GM18499 (cell line): ENCODE measurements at regions not wholly inside any gene's neighbourhood (a gene's known extent, or its start where the extent isn't known, plus 50 kb on each side); places are given as distances from the start of the nearest gene placed in this dataset.
"Not testable (repeated sequence)": the region's sequence is repeated elsewhere in the genome, so short reads cannot be mapped to it uniquely, and the experiment has no call there.

Experiments used
- ATAC-seq: cut with Tn5 transposase; IDR thresholded peaks from one replicate; pipeline ENCODE4 v1.9.1; 2021; ENCODE audit warnings: moderate number of reproducible peaks; ENCODE audit not compliant: insufficient read depth, unreplicated experiment

GRCh38 chr3:195999176-195999575 is 82.7 kb downstream of the TFRC start:
- ATAC-seq, result not testable (repeated sequence)

DNA sequence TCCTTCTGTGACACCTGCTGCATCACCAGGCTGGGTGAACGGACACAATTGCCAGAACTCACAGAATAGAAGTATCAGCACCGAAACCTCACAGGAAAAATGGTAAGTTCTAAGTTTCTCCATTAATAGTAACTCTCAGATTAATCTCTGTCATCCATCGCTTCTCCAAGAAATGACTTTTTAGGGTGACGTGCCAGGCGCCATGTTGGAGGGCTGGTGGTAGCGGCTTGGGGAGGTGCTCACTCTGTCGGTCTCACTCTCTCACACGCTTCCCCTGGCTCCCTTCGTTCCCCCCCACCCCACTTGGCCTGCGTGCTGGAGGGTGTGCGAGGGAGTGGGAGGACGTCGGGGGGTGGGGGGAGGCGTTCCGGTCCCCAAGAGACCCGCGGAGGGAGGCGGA is 85.6 kb downstream of the TFRC start:
- not testable (repeated sequence) for ATAC-seq

DNA sequence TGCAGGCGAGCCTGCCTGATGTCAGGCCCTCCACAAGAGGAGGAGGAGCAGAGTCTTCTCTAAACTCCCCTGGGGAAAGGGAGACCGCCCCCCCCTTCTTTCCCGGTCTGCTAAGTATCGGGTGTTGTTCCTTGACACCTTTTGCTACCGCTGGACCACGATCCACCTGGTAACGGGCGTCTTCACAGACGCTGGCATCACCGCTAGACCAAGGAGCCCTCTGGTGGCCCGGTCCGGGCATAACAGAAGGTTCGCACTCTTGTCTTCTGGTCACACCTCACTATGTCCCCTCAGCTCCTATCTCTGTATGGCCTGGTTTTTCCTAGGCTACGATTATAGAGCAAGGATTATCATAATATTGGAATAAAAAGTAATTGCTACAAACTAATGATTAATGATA is 86.0 kb upstream of the TNK2 start:
- not testable (repeated sequence) for ATAC-seq

DNA sequence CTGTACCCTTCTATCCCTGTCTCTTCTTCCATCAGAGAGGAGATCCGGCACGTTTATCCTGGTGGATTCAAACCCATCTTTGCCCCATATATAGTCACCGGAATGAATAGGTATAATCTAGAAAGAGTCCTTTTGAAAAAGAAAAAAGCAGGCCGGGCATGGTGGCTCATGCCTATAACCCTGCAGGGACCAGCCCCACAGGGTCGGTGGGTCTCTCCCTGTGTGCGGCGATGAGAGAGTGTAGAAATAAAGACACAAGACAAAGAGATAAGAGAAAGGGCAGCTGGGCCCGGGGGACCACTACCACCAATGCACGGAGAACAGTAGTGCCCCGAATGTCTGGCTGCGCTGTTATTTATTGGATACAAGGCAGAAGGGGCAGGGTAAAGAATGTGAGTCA is 85.3 kb upstream of the TNK2 start:
- ATAC-seq, result not testable (repeated sequence)

DNA sequence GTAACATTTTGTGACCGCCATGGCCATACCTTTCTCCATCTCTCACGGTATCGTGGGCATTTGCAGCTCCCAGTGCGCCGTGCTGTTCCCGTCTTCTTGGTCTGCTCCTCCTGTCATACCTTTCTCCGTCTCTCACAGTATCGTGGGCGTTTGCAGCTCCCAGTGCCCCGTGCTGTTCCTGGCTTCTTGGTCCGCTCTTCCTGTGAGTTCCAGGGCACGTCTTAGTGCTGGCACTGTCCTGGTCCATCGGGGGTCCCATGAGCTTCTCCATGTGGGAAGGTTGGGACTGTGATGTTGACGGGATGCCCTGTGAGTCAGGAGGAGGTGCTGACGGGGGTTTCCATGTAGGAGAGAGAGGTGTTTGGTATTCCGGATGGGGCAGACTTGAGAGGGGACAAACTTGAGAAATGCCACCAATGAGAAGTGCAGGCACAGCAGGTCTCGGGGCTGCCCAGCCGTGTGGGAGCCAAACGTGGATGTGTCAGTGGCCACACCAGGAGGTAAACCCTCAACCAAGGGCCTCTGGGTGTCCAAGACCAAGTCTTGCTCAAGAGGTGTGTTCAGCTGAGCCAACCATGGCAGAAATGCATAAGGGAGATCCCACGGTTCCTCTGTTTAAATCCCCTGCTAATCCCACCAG is 84.7 kb upstream of the TNK2 start:
- not testable (repeated sequence) for ATAC-seq

GRCh38 chr3:195991986-195992385 is 83.6 kb upstream of the TNK2 start:
- not testable (repeated sequence) for ATAC-seq

DNA sequence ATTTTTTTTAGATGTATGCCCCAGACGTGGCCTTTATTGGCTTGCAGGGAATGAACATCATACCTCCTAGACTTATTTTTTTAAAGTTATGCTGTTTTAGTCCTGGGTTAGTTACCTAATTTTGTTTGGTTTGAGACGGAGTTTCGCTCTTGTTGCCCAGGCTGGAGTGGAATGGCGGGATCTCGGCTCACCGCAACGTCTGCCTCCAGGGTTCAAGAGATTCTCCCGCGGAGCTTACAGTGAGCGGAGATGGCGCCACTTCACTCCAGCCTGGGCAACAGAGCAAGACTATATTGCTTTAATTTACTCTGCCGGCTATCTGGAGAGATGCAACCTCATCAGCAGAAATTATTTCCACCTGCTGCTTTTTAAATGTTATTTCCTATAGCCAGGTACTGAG is 82.9 kb upstream of the TNK2 start:
- ATAC-seq, result not testable (repeated sequence)

- ATAC-seq, result not testable (repeated sequence)
Measured at GRCh38 chr3:195990841-195991174, 82.5 kb upstream of the TNK2 start.

- ATAC-seq, result peak; percentile 36
Measured at GRCh38 chr3:195989921-195990840, 81.8 kb upstream of the TNK2 start.

GRCh38 chr3:195989197-195989920 is 81.0 kb upstream of the TNK2 start:
- peak; percentile 16 for ATAC-seq

GRCh38 chr3:195988764-195989163 is 80.4 kb upstream of the TNK2 start:
- not testable (repeated sequence) for ATAC-seq

GRCh38 chr3:195987001-195987400 is 78.7 kb upstream of the TNK2 start:
- not testable (repeated sequence) for ATAC-seq

- not testable (repeated sequence) for ATAC-seq
Measured at GRCh38 chr3:195986576-195986975, 78.2 kb upstream of the TNK2 start.

GRCh38 chr3:195985348-195985920 is 77.1 kb upstream of the TNK2 start:
- not testable (repeated sequence) for ATAC-seq

DNA sequence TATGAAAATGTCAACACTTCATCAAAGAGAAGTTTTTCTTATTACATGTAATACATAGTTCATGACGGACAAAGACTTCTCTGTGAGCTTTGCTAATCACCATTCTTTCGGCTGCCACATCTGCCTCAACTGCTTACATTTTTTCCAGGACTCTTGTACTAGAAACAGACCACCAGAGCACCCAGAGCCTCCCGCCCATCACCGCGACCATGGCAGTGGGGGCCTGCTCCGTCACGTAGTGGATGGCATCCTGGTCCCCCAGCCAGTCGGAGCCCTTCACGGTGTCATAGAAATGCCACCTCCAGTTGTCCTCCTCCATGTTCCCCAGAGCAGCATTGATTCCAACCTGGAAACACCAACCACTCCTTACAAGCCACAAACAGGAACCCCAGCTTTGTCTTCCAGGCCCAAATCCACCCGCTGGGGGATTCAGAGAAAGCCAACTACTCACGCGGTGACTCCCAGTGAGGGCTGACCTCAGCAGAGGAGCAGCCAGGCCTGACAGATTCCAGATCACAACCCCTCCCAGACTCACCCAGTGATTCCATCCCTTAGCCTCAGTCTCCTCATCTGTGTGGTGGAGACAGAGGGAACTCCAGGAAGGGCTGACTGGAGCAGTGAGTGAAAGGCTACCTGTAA is 76.2 kb upstream of the TNK2 start:
- not testable (repeated sequence) for ATAC-seq

DNA sequence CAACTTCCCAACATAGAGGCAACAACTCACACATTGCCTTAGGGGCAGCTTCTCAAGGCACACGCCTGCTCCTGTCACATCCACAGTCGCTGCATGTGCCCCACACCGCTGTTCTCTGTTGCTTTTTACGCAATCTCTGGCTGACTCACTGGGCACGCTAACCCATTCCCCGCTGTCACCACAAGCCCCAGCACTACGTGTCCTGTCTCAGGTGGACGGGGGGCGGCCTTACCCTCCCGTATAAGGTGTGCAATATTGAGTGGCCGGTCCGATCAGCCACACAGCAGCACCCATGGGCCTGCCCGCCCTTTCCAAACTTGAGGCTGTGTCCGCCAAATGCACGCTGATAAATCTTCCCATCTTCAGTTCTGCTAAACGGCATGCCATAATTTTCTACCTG is 75.5 kb upstream of the TNK2 start:
- ATAC-seq, result not testable (repeated sequence)

- not testable (repeated sequence) for ATAC-seq
Measured at GRCh38 chr3:195982754-195983153, 74.4 kb upstream of the TNK2 start.

GRCh38 chr3:195981778-195982177 is 73.4 kb upstream of the TNK2 start:
- not testable (repeated sequence) for ATAC-seq

DNA sequence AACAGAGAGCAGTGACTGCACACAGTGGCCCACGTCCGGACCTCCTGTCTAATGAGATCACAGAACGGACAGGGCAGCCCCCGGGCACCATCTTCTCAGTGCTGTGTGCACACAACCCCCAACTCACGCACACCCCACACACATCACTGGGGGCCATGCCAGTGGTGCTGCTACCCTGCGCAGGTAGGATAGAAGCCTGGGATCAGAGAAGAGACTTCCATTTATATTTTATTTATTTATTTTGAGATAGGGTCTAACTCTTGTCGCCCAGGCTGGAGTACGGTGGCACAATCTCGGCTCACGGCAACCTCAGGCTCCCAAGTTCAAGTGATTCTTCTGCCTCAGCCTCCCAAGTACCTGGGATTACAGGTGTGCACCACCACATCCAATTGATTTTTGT is 71.5 kb upstream of the TNK2 start:
- not testable (repeated sequence) for ATAC-seq

DNA sequence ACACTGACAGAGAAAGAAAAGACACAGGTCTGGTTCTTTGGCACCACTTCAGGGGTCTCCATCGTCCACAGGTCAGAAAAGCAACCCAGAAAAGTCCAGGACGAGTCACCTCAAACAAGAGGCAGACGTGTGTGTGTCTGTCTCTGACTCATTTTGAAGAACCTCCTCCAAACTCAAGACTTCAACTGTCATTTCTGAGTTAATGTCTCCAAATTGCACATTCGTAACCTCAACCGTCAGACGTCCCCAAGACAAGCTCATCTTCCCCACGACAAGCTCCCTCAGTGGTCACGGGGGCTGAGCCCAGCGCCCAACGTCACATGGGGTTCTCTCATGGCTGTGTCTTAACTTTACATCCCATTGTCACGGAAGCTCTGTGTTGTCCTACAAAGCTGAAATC is 70.2 kb upstream of the TNK2 start:
- not testable (repeated sequence) for ATAC-seq
